A673 (cell line): ENCODE measurements at regions not wholly inside any gene's neighbourhood (a gene's known extent, or its start where the extent isn't known, plus 50 kb on each side); places are given as distances from the start of the nearest gene placed in this dataset.

Experiments
- BruUV-seq: library from RNA; stranded (reverse); fragments of 400-500 nt; replicated peaks from 2 replicates; lab custom pipeline; 2021; lab: Mats Ljungman, UMichigan
- CTCF ChIA-PET: fragments of 300-600 bp; sonication (Branson Sonifier 250); formaldehyde crosslinking; loops from one replicate; lab custom pipeline; 2022; ENCODE audit warnings: antibody characterized with exemption; lab: Charles Lee
- POLR2A ChIA-PET: fragments of 300-600 bp; sonication (Branson Sonifier 250); formaldehyde crosslinking; loops from one replicate; lab custom pipeline; 2022; ENCODE audit warnings: antibody characterized with exemption; ENCODE audit not compliant: low non-redundant PET; lab: Charles Lee
- DNase-seq: peaks from one replicate; pipeline ENCODE4 v3.0.0-alpha.2; 2015; ENCODE audit warnings: low spot score
- H3K27ac ChIP-seq: fragments of 200-600 bp; sonication (generic); 2 replicates; pipeline ENCODE4 v1.5.1; 2016; ENCODE audit warnings: mixed run types, low read depth, mild to moderate bottlenecking, mixed read lengths, antibody characterized with exemption, low read length; ENCODE audit not compliant: poor library complexity, severe bottlenecking
- H3K27me3 ChIP-seq: fragments of 200-600 bp; sonication (generic); replicated peaks from 2 replicates; pipeline ENCODE4 v1.6.1; 2017; ENCODE audit warnings: mixed run types, low read depth, mild to moderate bottlenecking, mixed read lengths, antibody characterized with exemption, low read length; ENCODE audit not compliant: insufficient read depth, poor library complexity
- H3K36me3 ChIP-seq: fragments of 200-600 bp; sonication (generic); 2 replicates; pipeline ENCODE4 v1.6.1; 2016; ENCODE audit warnings: mixed run types, mild to moderate bottlenecking, mixed read lengths, antibody characterized with exemption, low read length; ENCODE audit not compliant: insufficient read depth, poor library complexity, severe bottlenecking
- H3K4me1 ChIP-seq: fragments of 200-600 bp; sonication (generic); 2 replicates; pipeline ENCODE4 v1.6.1; 2017; ENCODE audit warnings: mixed run types, mild to moderate bottlenecking, mixed read lengths, antibody characterized with exemption, low read length; ENCODE audit not compliant: insufficient read depth, poor library complexity, severe bottlenecking
- H3K4me3 ChIP-seq: fragments of 200-600 bp; sonication (generic); 2 replicates; pipeline ENCODE4 v1.5.1; 2016; ENCODE audit warnings: low read depth, mixed run types, mild to moderate bottlenecking, mixed read lengths, low read length; ENCODE audit not compliant: poor library complexity, severe bottlenecking
- H3K9me3 ChIP-seq: fragments of 200-600 bp; sonication (generic); 2 replicates; pipeline ENCODE4 v1.6.1; 2016; ENCODE audit warnings: mixed run types, low read depth, mild to moderate bottlenecking, mixed read lengths, antibody characterized with exemption, low read length; ENCODE audit not compliant: poor library complexity, severe bottlenecking
- CTCF ChIP-seq: fragments of 300-800, 200-600 bp; sonication (generic); conservative IDR thresholded peaks from 2 replicates; pipeline ENCODE4 v1.5.1; 2017; ENCODE audit warnings: low read depth, mild to moderate bottlenecking, antibody characterized with exemption, low read length, moderate library complexity, mixed read lengths
- EZH2 ChIP-seq: fragments of 200-600 bp; sonication (generic); IDR thresholded peaks from 2 replicates; pipeline ENCODE4 v1.6.1; 2017; ENCODE audit warnings: borderline replicate concordance, low read depth, mild to moderate bottlenecking, mixed read lengths, antibody characterized with exemption, low read length; ENCODE audit not compliant: poor library complexity, severe bottlenecking
- intact Hi-C: fragments of 100-400 bp; cut with micrococcal nuclease; formaldehyde crosslinking; loops from one replicate; pipeline ENCODE4 v1.10.0; 2022; ENCODE audit not compliant: unreplicated experiment

- Histone ChIP-seq H3K4me3 (no peak overlapping the region), H3K36me3 (no peaks in the 10 kb centered on the region), H3K27ac (no peak overlapping the region), H3K4me1 (peaks cover 26% of the 10 kb centered on the region), H3K27me3 (no peaks in the 10 kb centered on the region), H3K9me3 (peaks cover 8% of the 10 kb centered on the region)
- no TSS peak for BruUV-seq
- no peak for DNase-seq
- intact Hi-C loops, result no loop called here
- POLR2A ChIA-PET, result no interaction called here
- CTCF ChIA-PET, result interaction anchor here (0.6 kb wide), 1 partner anchor 303 kb away, joined by 3 read pairs; no protein-coding TSS in a partner anchor
- no peak for TF ChIP-seq EZH2
- no peak for TF ChIP-seq CTCF
Measured at GRCh38 chr1:170461762-170462384, 70.1 kb upstream of the GORAB start.

GRCh38 chr1:170470121-170470520, 61.8 kb upstream of the GORAB start:
- TF ChIP-seq CTCF (no peak), EZH2 (no peak)
- no peak for DNase-seq
- Histone ChIP-seq H3K36me3 (no peaks in the 10 kb centered on the region), H3K27ac (no peak overlapping the region), H3K9me3 (no peaks in the 10 kb centered on the region), H3K27me3 (peaks cover 23% of the 10 kb centered on the region), H3K4me1 (no peaks in the 10 kb centered on the region), H3K4me3 (no peak overlapping the region)
- BruUV-seq, result no TSS peak
- intact Hi-C loops, result no loop called here
- CTCF ChIA-PET, result no interaction called here
- POLR2A ChIA-PET, result no interaction called here

GRCh38 chr1:170471398-170472053, 60.4 kb upstream of the GORAB start:
- no peaks in the 10 kb centered on the region for H3K36me3 ChIP-seq
- TF ChIP-seq CTCF, result no peak
- TF ChIP-seq EZH2, result no peak
- no peak overlapping the region for H3K4me3 ChIP-seq
- ChIA-PET POLR2A (no interaction called here), CTCF (no interaction called here)
- no TSS peak for BruUV-seq
- peaks cover 23% of the 10 kb centered on the region for H3K27me3 ChIP-seq
- DNase-seq, result no peak
- H3K9me3 ChIP-seq, result no peaks in the 10 kb centered on the region
- intact Hi-C loops, result no loop called here
- H3K4me1 ChIP-seq, result no peaks in the 10 kb centered on the region
- no peak overlapping the region for H3K27ac ChIP-seq
